GM21381 (cell line): ENCODE measurements at regions not wholly inside any gene's neighbourhood (a gene's known extent, or its start where the extent isn't known, plus 50 kb on each side); places are given as distances from the start of the nearest gene placed in this dataset.
A peak's percentile ranks its signal among the peaks of the same experiment; 100 is the strongest.

ENCODE experiments used
- ATAC-seq: cut with Tn5 transposase; IDR thresholded peaks from one replicate; pipeline ENCODE4 v1.9.1; 2021; ENCODE audit warnings: mild to moderate bottlenecking, moderate library complexity; ENCODE audit not compliant: unreplicated experiment

GRCh38 chr3:43892526-43892925 lies 201.8 kb downstream of the ABHD5 start:
- peak; percentile 41 for ATAC-seq

DNA sequence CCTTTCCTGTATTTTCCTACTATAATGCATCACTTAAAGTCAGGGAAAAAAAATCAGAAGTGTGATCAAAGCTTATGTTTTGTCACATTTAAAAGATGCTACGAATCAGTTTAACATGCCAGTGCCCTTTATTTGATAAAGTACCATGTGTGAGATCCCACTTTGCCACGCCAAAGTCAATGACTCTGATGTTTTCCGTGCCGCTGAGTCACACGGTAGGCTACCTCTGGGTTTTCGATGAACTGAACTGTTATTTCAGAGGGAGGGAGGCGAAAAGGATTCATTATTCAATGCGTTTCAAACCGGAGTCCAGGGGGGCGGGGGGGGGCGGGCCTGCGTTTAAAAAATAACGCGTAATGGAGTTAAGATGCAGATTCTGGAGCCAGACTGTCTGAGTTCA lies 203.0 kb downstream of the ABHD5 start:
- no peak for ATAC-seq

DNA sequence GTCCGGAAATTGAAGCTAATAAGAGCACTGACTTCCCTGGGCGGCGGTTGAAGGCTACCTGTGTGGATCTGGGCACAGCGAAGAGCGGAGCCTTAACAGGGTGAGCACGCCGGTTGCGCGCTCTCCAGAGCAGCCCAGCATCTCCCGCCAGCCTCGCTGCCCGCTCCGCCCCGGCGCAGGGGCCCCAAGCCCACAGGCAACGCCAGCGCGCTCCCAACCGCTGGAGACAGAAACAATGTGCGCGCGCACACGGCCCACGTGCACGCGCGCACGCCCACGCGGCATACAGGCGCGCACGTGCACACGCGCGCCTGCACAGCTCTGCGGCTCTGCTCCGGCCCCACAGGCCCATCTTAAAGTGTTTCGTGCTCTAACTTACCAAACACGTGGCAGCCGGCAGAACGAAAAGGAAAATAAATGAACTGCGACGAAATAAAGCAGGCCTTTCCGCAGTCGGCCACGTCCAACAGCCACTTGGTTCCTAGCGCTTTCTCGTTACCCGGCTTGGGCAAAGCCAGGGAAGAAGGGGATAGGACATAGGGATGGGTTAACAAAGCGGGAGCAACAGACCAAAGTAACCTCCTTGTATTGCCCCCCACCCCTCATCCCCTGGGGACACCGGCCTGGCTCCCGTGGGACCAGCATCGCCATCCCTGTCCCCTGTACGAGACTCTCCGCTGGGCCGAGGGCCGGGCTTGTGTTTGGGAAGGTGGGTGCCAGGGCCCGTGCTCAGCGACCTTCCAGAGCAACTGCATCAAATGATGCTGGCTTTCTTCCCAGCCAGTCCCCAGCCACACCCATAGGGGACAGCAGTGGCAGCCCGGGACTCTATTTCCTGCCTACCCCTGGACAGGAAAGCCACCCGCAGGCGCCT lies 203.7 kb downstream of the ABHD5 start:
- ATAC-seq, result peak; percentile 71

DNA sequence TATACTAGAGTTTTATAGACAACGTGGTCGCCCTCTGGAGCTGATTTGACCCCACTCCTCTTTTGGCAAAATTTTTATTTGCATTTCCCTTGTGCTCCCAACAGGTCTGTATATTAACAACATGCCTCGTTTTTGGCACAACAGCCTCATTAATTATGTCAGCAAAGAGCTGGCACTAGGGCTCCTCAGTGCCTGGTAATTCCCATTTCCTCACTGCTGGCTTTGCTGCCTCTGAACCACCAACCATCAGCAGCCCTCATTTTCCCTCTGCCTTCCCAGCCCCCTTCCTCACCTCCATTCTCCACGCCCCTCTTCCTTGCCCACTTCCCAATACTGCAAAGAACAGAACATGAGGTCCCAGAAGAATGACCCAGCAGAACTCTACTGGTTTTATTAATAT lies 204.8 kb downstream of the ABHD5 start:
- ATAC-seq, result no peak

DNA sequence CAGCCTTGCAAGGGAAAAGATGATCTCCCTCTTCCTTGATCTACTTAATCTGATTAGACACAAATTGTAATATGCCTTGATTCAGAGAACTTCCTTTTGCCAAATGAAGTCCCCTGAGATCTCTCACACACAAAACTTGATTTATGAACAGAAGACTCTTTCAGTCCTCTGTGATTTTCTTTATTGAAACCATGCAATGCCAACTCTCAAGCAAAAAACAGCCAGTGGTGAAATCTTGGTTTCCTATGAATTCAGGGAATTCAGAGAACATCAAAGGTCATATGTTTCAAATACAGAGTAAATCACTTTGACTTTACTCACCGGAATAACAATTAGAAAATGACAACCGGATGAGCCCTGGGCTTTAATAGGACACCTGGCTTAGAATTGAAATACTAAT lies 211.7 kb downstream of the ABHD5 start:
- ATAC-seq, result no peak

DNA sequence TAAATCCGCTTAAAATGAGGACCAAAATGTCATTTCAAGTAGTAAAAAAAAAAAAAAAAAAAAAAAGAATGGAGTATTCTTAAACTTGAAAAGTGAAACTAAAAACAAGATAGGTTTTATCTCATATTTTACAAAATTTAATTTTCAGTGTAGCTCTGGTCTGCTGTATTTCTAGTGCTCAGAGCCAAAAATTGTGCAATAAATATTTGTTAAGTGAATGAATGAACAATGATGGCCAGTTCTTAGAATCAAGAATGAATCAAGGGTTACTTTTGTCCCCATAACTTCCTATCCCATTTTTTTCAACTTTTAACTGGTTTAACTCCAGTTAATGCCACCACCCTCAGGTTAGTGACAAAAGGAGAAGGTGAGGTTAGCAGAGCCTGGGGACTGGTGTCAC lies 214.4 kb downstream of the ABHD5 start:
- no peak for ATAC-seq

DNA sequence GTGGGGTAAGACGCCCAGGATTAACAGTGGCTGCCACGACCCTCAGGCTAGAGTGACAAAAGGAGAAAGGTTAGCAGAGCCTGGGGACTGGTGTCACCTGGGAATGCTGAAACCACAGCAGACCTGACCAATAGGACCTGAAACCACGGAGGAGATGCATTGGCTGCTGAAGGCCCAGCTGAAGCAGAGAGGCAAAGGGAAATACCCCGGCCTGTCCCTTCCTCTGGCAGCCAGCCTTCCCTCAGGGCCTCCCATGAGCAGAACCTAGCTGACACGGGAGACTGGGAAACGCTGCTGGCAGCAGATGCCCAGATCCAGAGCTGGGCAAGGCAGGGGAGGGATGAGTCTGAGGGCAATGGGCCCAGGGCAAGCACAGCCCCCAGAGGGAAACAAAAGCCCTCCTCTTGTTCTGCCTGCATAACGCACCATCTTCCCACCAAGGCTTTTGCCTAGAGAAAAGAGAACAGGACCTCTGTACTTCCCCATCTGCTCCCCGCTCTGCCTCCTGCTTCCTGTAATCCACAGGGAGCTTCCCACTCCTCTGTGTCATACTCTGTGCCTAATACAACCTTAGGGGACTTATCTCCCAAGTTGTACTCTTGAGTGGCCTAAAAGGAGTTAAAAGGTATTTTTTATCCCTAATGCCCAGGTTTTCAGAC lies 216.2 kb downstream of the ABHD5 start:
- ATAC-seq, result no peak

- ATAC-seq, result peak; percentile 75
These were observed 216.7 kb downstream of the ABHD5 start for GRCh38 chr3:43907508-43907858.

GRCh38 chr3:43908456-43908855 lies 217.7 kb downstream of the ABHD5 start:
- ATAC-seq, result no peak

- no peak for ATAC-seq
These were observed 218.4 kb downstream of the ABHD5 start for GRCh38 chr3:43909149-43909548.

GRCh38 chr3:43910750-43911149 lies 220.0 kb downstream of the ABHD5 start:
- ATAC-seq, result no peak

- ATAC-seq, result no peak
These were observed 222.6 kb downstream of the ABHD5 start for GRCh38 chr3:43913036-43913948.

DNA sequence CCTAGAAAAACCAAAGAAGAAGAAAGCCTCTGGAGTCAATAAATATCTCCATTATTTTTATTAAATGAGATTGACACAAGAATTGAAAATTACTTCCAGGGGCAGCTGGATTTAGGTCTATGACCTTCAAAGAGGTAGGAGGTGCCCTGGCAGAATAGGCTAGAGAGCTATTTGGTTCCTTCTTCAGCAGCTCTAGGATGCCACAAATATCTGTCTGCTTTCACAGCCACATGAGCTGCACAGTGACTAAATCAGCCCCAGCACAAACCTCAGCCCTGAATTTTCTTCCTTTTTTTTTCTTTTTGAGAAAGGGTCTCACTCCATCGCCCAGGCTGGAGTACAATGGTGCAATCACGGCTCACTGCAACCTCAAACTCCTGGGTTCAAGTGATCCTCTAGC lies 223.5 kb downstream of the ABHD5 start:
- no peak for ATAC-seq

DNA sequence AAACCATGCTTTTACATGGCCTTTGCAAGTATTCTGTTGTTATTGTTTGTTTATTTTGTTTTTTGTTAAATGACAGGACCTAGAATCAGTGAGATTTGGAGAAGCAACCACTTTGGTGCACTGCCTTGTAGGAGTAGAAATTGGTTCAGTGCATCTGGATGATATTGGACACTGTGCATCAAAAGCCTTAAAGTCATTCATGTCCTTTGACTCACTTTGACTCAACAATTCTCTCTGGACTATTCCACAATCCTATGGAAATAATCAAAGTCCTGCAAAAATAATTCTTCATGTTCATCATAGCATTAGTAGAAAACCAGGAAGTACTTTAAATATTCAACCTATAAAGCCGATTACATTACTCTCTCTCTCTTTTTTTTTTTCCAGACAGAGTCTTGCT lies 224.8 kb downstream of the ABHD5 start:
- ATAC-seq, result no peak

GRCh38 chr3:43917361-43917760 lies 226.6 kb downstream of the ABHD5 start:
- no peak for ATAC-seq

GRCh38 chr3:43919029-43919428 lies 228.3 kb downstream of the ABHD5 start:
- no peak for ATAC-seq

GRCh38 chr3:43921056-43921648 lies 230.4 kb downstream of the ABHD5 start:
- no peak for ATAC-seq

GRCh38 chr3:43922374-43922773 lies 231.6 kb downstream of the ABHD5 start:
- ATAC-seq, result no peak

DNA sequence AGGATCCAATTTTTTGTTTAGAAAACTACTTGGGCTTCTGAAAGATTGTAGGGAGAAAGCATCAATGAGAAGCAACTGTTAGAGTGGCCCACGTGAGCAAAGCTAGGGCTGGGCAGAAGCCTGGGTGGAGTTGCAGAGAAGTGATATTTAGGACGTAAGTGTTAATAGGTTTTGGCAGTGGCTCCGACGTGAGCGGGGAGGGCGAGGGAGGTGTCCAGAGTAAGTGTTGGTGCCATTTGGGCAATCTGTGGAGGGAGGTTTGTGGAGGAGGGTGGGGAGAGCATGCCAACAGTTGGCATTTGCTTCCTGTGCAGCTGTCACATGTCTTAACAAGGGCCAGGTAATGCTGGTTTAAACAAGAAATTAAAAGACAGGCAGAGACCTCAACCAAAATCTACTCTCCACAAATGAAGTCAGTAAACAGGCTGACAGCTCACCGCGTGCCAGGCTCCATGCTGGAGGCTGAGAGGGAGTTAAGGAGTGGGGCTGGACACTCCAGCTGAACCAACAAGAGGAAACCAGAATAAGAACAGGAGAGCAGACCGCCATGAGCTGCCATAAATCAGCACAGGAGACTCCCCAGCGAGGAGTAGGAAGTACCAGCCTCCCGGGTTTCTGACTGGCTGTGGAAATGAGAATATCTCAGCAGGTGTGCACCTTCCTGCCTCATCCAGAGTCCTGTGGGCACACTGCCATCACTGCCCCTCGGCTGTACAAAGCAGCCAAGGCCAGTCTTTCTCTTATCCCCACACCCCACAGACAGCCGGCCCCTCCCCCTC lies 232.6 kb downstream of the ABHD5 start:
- no peak for ATAC-seq

DNA sequence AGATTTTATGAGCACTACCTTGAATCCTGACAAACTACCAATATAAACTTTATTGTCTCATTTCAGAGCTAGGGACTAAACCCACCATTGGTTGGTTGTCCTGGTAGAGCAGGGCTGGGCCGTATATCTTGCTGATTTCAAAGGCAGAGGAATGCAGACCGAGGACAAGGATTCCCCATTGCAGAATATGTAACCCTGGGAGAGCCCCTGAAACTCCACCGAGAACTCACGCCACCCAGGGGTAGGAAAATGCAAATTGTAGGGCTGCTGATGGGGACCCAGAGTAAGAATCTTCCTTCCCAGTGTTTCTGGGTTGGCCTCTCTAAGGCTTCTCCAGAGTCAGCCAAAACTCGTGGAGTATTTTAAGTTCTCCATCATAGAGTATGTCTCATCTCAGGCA lies 235.3 kb downstream of the ABHD5 start:
- no peak for ATAC-seq
